ENCODE measurements at regions not wholly inside any gene's neighbourhood (a gene's known extent, or its start where the extent isn't known, plus 50 kb on each side); places are given as distances from the start of the nearest gene placed in this dataset.
"Not testable (repeated sequence)": the region's sequence is repeated elsewhere in the genome, so short reads cannot be mapped to it uniquely, and the experiment has no call there.

- not testable (repeated sequence) for TF ChIP-seq ZNF274 (IDR thresholded peaks at IDR 0.05; ENCODE audit: low read depth, low read length); YY1 (IDR thresholded peaks at IDR 0.05; ENCODE audit: insufficient read depth, insufficient read length)
Measured at GRCh38 chr2:11886899-11887298, 140.5 kb downstream of the LPIN1 start.
